ENCODE measurements at regions not wholly inside any gene's neighbourhood (a gene's known extent, or its start where the extent isn't known, plus 50 kb on each side); places are given as distances from the start of the nearest gene placed in this dataset.
"Not testable (repeated sequence)": the region's sequence is repeated elsewhere in the genome, so short reads cannot be mapped to it uniquely, and the experiment has no call there.

DNA sequence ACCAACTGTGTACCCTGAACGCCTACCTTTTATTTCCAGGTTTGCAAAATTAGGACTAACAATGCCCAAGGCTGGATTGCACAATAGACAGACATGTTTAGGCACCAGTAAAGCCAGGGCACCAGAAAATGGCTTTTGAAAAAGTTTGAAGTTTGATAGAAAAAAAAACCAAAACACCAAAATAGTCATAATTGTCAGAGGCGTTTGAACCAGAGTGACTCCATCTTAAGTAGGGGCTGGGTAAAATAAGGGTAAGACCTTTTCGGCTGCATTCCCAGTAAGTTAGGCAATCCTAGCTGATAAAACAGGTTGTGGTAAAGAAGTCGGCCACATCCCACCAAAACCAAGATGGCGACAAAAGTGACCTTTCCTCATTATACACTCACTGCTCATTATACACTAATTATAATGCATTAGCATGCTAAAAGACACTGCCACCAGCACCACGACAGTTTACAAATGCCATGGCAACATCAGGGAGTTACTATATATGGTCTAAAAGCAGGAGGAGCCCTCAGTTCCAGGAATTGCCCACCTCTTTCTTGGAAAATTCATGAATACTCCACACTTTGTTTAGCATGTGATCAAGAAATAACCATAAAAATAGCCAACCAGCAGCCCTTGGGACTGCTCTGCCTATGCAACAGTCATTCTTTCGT lies 71.2 kb upstream of the EPCAM start:
- in situ Hi-C loops (cut with HindIII; ENCODE audit: low sequenced_read_pairs): loop anchor here (5.0 kb wide), 1 partner anchor 66 kb away; no protein-coding TSS in a partner anchor

DNA sequence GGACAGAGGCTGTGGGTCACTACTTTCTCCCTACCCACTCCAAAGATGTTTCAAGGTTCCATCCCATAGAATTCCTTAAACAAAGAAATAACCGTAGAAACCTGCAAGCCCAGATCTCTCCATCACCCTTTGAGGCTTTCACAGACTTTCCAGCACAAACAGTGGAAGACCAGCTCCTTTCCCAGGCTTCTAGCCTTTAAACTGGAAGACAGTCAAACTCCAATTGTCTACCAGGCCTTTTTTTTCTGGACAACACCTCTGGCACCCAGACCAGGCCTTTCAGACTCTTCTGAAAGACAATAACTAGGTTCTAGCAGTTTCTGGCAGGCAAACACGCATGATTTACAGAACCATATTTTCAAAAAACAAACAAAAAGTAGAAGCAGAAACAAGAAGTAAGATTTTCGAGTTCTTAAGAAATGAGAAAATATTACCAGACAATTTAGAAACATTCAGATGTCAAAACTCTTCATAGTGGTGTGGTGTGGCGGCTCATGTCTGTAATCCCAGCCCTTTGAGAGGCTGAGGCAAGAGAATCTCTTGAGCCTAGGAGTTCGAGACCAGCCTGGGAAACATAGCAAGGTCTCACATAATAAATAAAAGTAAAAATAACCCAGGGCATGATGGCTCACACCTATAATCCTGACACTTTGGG lies 73.0 kb upstream of the EPCAM start:
- in situ Hi-C loops (cut with HindIII; ENCODE audit: low sequenced_read_pairs): loop anchor here (5.0 kb wide), 1 partner anchor 64 kb away; no protein-coding TSS in a partner anchor

DNA sequence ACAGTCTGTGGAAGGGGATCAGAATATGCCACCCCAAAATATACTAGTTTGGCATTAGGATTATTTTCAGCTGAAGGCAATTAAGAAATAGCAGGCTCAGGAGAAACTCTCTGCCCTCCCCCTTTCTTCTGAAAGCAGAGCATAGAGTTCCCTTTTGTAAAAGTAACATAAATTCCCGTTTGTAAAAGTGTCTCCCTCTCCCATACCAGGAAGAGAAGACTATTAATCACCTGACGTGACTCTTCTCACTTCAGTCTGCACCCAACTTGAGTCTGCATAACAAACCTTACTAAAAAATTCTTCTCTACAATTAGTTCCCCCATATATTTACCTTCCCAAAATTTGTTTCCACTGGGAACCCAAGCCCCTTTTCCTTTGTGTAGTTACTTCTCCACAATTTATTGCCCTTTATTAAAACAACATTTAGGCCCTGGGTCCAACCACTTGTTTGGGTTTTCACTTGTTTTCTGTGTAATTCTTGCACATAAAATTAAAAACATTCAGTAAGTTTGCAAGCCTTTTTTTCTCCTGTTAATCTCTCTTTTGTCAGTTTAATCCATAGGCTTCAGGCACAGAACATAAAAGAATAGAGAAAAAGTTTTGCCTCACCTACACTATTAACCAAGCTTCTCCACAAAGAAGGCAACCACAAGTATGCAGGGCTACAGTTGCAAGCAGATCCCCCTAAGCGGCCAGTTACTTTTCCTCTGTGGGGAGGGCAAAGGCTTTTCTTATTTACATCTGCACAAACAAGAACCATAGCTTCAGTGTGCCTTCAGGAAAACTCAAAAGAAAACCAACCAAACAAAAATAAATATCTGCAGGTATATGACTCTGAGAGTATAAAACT lies 73.8 kb upstream of the EPCAM start:
- in situ Hi-C loops (cut with HindIII; ENCODE audit: low sequenced_read_pairs): loop anchor here (5.0 kb wide), 1 partner anchor 63 kb away; no protein-coding TSS in a partner anchor

DNA sequence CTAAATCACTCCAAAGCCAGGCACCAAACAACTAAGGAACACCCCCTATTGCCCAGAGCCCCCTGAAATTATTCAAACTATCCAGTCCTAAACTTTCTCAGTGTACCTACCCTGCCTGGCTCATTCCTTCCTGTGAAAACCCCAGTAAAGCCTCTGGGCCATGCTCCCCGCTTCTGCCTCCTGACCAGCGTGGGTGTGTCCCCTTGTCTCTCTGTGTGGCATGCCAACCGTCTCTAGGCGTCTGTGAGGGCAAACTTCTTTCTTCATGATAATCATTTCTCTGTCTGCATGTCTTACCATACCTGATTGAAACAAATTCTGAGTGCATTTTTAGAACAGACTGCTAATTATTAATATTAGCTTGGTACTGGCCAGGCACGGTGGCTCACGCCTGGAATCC lies 75.1 kb upstream of the EPCAM start:
- in situ Hi-C loops (cut with HindIII; ENCODE audit: low sequenced_read_pairs): no loop called here

DNA sequence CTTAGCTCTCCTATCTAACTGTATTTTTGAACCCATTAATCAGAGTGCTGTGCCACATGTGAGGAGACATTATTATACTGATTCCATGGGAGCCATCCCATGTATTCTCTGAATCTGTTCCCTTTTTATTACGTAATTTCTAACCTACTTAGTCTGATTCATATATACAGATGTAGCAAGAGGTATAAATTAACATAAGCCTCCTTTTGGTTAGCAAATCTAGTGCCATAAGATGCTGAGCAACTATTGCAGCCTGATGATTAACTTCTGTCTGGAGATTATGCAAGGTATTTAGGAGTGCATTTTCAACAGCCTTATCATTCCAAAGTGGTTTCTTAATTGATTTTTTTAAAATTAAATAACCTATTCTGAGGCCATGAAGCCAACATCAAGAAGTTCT lies 80.2 kb upstream of the EPCAM start:
- in situ Hi-C loops (cut with HindIII; ENCODE audit: low sequenced_read_pairs): no loop called here

DNA sequence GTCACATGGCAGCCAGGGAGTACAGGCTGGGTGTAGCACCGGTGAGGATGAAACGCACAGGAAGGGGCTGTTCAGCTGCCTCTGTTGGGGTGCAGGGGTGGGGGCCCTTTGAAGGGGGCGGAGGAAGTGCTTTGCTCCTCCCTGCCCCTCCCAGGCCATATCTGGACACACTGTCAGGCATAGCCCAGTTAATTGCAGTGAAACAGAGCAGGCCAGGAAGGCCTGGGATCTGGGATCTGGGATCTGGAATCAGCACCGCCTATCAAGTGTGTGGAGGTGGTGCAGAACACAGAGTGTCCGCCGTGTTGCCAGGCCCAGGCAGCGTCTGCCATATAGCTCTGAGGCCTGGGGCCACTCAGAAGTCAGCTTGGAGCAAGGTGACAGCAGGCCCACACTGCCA lies 85.5 kb upstream of the EPCAM start:
- in situ Hi-C loops (cut with HindIII; ENCODE audit: low sequenced_read_pairs): no loop called here

DNA sequence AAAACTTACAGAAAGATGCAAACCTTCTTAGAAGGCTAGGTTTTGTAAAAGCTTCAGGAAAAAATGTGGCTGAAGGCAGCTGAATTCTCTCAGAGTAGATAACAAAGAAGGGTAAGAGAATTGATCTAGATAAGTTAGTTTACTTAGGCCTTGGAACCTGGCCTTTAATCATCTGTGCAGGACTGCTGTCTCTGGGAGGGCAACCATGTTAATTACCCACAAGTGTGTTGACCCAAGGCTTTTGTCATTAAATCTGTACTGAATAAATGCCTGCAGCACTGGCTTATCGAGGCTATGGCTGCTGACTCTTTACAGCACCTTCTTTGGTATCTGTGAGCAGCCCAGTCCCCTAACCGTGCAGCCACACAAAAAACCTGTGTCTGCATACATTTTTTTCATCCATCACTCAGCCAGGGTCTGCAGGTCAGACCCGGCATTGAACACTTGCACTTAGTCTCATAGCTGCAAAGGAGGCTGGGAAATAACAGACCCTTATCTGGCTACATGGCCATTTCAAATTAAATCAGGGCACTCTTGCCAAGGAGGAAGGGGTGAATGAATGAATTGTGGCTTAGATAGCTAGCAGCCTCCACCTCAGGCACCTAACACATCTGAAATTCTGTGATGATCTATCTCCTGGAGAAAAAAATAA lies 86.4 kb upstream of the EPCAM start:
- in situ Hi-C loops (cut with HindIII; ENCODE audit: low sequenced_read_pairs): no loop called here

DNA sequence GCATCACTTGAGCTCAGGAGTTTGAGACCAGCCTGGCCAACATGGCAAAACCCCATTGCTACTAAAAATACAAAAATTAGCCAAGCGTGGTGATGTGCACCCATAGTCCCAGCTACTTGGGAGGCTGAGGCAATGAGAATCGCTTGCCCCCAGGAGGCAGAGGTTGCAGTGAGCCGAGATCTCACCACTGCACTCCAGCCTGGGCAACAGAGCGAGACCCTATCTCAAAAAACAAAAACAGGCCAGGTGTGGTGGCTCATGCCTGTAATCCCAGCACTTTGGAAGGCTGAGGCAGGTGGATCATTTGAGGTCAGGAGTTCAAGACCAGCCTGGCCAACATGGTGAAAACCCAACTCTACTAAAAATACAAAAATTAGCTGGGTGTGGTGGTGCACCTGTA lies 89.6 kb upstream of the EPCAM start:
- in situ Hi-C loops (cut with HindIII; ENCODE audit: low sequenced_read_pairs): not testable (repeated sequence)

DNA sequence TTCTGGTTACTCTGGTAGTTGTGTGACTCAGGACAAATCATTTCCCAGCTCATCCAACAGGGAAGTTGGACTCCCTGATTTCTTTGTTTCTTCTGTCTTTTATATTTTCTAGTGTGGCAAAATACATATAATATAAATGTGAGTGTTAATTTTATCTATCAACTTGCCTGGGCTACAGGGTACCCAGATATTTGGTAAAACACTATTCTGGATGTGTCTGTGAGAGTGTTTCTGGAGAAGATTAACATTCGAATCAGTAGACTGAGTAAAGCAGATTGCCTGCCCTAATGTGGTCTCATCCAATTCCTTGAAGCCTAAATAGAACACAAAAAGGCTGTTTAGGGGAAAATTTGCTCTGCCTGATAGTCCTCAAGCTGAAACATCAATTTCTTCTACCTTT lies 91.1 kb upstream of the EPCAM start:
- in situ Hi-C loops (cut with HindIII; ENCODE audit: low sequenced_read_pairs): no loop called here

DNA sequence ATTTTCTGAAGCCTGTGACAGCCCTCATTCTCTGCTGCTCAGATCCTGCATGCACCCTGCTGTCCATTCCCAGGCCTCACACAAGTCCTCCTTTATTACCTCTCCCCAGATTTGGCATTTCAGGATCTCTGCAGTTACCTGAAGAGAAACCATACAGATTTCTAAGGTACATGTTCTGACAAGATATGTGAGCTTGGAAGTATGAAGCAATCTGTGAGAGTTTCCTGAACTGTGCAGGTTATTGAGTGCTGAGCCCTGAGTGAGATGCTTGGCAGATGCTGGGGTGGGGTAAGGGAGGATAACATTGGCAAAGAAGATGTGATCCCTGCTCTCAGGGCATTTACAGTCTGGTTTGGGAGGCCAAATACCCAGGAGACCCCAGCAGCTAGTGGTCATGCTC lies 91.9 kb upstream of the EPCAM start:
- in situ Hi-C loops (cut with HindIII; ENCODE audit: low sequenced_read_pairs): no loop called here

DNA sequence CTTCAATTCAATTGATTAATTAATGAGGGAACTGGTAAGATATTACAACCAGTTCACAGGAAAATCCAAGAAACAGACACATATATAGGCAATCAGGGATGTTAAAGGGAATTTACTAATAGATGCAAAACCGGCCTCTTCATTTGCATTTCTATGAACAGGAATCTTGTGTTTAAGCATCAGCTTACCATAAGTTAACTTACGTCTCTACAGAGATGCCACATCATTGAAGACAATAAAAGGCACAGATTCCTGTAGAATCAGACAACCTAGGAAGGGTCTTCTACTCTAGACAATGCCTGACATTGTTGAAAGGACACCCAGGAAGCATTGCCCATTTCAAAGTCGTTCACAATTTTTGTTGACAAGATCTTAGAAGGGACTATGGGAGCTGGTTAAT lies 93.0 kb upstream of the EPCAM start:
- in situ Hi-C loops (cut with HindIII; ENCODE audit: low sequenced_read_pairs): no loop called here

DNA sequence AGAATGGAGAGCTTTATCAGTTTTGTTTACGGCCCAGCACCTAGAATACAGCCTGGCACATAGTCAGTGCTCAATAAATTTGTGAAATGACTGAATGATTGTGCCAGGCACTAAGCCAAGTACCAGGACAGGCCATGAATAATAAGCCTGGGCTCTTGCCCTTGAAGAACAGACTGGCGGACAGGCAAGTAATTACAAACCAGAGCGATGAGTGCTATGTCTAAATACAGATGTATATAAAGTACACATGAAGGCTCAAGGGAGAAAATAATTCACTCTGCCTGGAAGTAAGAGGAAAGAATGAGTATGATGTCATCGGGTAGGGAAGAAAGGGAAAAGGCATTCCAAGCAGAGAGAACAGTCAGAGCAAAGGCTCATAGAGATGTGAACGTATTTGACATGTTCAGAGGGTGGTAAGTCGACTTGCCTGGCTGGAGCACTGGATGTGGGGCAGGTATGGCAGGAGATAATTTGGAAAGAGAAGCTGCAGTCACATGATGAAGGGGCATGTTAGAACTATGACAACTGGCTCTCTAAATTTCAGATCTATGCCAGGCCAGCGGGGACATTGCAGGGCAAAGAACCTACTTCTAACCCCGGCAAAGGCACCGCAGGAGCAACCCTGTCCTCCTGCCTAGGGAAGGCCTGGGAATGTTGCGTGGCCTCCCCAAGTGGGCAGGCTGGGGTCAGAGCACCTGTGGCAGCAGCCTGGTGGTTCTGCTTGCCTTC lies 94.9 kb upstream of the EPCAM start:
- in situ Hi-C loops (cut with HindIII; ENCODE audit: low sequenced_read_pairs): no loop called here

DNA sequence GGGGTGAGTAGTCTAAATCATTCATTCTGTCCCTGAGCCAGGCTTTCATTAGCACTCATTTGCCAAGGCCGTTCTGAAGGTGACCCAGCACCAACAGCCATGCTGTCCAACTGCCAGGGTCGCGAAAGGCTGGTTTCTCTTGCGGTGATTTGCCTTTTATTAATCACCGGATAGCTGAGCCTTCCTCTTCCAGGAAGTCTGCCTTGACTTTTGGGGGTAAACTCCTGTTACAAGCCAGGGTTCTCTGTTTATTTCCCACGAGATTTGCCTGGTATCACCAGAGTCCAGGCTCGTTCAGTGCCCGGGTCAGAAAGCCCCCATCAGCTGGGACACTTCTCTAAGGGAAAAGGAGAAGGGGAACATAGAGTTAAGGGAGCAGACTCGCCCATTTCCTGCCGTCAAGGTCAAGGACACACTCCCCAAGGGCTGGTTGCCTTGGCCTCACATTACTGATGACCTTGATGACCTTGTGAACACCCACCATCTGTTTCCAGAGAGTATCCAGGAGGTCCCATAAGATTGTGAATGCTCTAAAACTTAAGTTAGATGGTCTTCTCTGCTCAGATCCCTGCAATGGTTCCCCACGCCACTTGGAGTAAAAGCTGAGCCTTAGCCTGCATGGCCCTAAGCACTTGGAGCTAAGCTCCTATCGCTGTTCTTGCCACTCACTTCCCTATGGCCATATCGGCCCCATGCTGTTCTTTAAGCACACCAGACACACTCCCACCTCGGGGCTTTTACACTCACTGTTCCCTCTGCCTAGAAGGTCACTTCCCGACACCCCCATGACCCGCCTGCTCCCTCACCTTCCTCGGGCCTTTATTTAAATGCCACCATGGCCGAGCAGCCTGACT lies 96.0 kb upstream of the EPCAM start:
- in situ Hi-C loops (cut with HindIII; ENCODE audit: low sequenced_read_pairs): no loop called here

DNA sequence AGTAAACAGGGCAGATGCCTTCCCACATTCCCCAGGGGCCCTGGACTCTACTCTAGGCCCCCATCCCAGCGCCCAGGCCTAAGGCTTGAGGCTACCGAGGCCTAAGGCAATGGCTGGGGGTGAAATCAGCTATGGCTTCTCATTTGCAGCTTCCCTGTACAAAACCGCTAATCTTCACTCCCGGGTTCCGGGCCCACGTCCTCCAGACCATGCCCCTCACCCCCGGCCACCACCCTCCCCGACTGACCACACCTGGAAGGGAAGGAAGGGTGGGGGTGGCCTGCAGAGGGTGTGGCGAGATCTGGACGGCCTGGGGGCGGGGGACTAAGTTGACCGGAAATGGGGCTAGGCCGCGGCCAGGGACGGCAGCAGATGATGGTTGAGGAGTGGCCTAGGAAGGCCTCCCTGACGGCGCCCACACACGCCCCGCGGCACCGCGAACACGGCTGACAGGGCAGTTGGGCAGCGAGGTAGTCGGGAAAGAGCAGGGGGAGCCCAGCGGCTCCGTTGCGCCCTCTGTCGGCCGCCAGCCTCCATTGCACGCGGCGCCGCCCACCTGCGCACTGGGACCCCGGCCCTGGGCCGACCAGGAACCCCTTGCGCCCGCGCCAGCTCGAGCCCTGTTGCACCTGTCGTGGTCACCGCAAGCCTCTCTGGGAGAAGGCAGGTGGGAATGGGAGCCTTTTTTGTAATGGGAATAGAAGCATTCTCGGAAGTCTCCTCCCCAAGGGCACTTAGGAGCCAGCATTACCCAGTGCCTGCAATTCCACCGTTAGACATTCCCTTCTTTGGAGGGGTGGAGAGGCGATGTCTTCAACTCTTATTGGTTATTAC lies 95.9 kb upstream of the CALM2 start:
- in situ Hi-C loops (cut with HindIII; ENCODE audit: low sequenced_read_pairs): no loop called here

DNA sequence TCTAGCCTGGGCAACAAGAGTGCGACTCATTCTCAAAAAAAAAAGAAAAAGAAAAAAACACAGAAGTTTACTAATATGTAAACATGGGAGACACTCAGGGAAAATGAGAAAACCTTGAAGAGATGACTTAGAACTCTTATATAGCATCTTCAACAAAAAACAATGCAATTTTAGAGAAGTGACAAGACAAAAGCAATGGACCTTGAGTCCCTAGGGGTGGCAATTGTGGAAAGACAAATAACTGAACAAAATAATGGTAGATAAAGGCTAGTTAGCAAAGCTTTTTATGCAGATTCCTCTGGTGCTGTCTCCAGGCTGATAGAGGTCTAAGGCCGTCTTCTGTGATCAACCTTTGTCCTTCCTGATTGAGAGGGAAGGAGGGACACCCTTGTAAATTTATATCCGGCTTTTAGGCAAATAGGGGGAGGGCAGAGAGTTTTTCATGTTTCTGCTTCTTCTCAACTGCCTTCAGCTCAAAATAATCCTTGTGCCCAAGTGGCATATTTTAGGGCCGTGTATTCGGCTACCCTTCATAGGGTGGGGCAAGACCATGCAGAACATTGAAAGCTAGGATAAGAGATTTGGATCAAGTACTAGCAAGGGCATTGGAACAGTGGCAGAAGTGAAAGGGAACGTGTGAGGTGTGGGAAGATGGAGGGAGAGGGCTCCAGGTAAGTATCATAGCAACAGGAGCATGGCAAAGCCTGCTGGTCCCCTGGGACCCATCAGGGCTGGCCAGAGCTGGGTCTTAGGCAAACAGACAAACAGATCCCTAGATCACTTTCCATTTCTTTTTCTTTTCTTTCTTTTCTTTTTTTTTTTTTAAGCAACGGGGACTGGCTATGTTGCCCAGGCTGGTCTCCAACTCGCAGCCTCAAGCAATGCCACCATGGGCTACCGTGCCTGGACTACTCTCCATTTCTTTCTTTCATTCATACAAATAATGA lies 95.0 kb upstream of the CALM2 start:
- in situ Hi-C loops (cut with HindIII; ENCODE audit: low sequenced_read_pairs): no loop called here

DNA sequence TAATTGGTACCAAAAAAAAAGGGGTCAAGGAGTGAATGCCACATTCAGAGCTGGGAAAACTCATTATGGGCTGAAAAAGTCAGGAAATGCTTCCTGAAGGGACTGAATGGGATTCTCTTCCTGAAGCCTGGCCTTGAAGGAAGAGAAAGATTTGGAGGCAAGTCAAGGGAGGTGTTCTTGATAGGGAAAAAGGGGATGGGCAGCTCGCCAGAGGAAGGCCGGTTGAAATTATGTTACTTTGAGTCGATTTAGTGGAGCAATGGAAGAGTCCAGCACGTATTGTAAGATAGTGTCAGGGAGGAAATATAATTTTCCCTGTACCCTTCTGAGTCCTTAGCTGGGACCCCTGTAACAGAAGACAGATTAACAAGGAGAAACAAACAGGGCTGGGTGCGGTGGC lies 94.1 kb upstream of the CALM2 start:
- in situ Hi-C loops (cut with HindIII; ENCODE audit: low sequenced_read_pairs): no loop called here

DNA sequence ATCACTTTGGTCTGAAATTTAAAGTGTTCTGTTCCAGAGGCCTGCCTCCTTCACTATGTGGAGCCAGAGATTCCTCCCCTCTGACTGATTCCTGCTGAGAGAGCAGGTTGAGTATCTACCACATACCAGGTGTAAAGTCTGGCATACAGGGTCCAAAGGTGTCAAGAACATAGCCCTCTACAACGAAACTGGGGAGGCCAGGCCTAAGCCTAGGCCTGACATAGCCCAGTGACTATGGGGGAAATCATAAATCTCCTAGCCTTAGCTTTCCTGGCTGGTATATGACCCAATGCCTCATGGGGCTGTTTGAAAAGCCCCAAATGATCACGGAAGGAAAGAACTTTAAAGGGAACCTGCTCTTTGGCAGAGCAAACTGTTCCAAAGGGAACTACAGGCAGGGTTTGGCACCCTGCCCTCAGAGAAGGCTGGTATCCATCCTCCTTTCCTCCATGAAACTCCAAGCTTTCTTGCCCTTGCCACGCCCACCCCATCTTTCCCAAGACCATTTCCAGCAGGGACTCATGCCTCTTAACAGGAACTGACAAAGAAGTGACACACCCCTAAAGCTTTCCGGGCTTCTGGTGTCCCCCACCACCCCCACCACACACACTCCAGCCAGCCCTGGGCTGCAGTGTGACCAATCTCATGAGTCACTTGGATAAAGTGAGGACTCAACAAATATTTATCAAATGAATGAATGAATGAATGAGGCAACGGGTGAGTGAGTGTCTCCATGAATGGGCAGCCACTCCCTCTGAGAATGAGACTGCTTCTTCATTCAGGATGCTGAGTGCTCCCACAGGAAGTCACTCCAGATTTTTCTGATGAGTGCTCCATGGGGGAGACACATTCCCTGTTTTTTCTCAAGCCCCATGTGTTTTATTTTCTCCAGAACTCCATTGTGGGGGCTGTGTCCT lies 93.3 kb upstream of the CALM2 start:
- in situ Hi-C loops (cut with HindIII; ENCODE audit: low sequenced_read_pairs): no loop called here

Data from DLD1 (cell line).